H1 (cell line): ENCODE measurements at regions not wholly inside any gene's neighbourhood (a gene's known extent, or its start where the extent isn't known, plus 50 kb on each side); places are given as distances from the start of the nearest gene placed in this dataset.

ENCODE experiments used
- CTCF ChIA-PET: fragments of 300-600 bp; sonication (Branson Sonifier 250); formaldehyde crosslinking; loops from one replicate; lab custom pipeline; 2021; ENCODE audit not compliant: partially characterized antibody; lab: Charles Lee
- POLR2A ChIA-PET: fragments of 300-600 bp; sonication (Branson Sonifier 250); formaldehyde crosslinking; loops from one replicate; lab custom pipeline; 2021; ENCODE audit warnings: inconsistent platforms; ENCODE audit not compliant: partially characterized antibody; lab: Charles Lee
- DNase-seq, 2 experiments: peaks; one replicate each; pipeline versions ENCODE4 v3.0.0 to v3.0.0-alpha.2; 2010 to 2022; ENCODE audit warnings: low spot score in 2 of 2, low read depth in 1 of 2, mixed read lengths in 1 of 2
- FAIRE-seq: peaks from 2 replicates; lab custom pipeline; 2011; peaks lifted over from hg19 to GRCh38; lab: Jason Lieb, UNC
- H2AFZ ChIP-seq: 2 replicates; pipeline ENCODE4 v1.8.1; 2012; ENCODE audit warnings: low read length, inconsistent platforms
- H2AK5ac ChIP-seq: 2 replicates; pipeline ENCODE4 v1.6.1; 2013; ENCODE audit warnings: low read depth, low read length
- H2BK120ac ChIP-seq: replicated peaks from 2 replicates; pipeline ENCODE3; 2013; ENCODE audit warnings: low read depth, low read length, inconsistent platforms
- H2BK12ac ChIP-seq: 2 replicates; pipeline ENCODE4 v1.6.1; 2013; ENCODE audit warnings: low read depth, low read length
- H2BK15ac ChIP-seq: 2 replicates; pipeline ENCODE4 v1.6.1; 2013; ENCODE audit warnings: low read length
- H2BK20ac ChIP-seq: 2 replicates; pipeline ENCODE4 v1.6.1; 2013; ENCODE audit warnings: low read length
- H2BK5ac ChIP-seq: 2 replicates; pipeline ENCODE4 v1.6.1; 2013; ENCODE audit warnings: low read depth, low read length
- H3K14ac ChIP-seq: 2 replicates; pipeline ENCODE4 v1.6.1; 2013; ENCODE audit warnings: inconsistent platforms; ENCODE audit not compliant: insufficient read length
- H3K18ac ChIP-seq: 2 replicates; pipeline ENCODE4 v1.6.1; 2013; ENCODE audit warnings: low read length; ENCODE audit errors: extremely low read depth
- H3K23ac ChIP-seq: 2 replicates; pipeline ENCODE4 v1.6.1; 2013; ENCODE audit warnings: inconsistent platforms; ENCODE audit not compliant: insufficient read length
- H3K23me2 ChIP-seq: 2 replicates; pipeline ENCODE4 v1.6.1; 2013; ENCODE audit warnings: low read depth, low read length
- H3K27ac ChIP-seq: 2 replicates; pipeline ENCODE4 v1.6.1; 2011; ENCODE audit warnings: low read depth, low read length, inconsistent platforms
- H3K27me3 ChIP-seq, 4 experiments: replicated peaks in 1 of 4; 1 replicate in 1 of 4; 2 replicates in 3 of 4; pipeline versions ENCODE4 v1.6.1 to v1.8.1; 2011 to 2013; ENCODE audit warnings: low read length in 3 of 4, mild to moderate bottlenecking in 3 of 4, inconsistent platforms in 2 of 4, mixed read lengths in 2 of 4, moderate library complexity in 1 of 4; ENCODE audit not compliant: control insufficient read depth in 3 of 4, insufficient read depth in 3 of 4; ENCODE audit errors: extremely low read depth in 1 of 4
- H3K36me3 ChIP-seq, 4 experiments: 2 replicates each; pipeline versions ENCODE4 v1.6.1 to v1.8.1; 2011 to 2013; ENCODE audit warnings: mild to moderate bottlenecking in 4 of 4, low read length in 3 of 4, moderate library complexity in 2 of 4, control low read depth in 1 of 4, inconsistent platforms in 1 of 4; ENCODE audit not compliant: insufficient read depth in 4 of 4, control insufficient read depth in 2 of 4
- H3K4ac ChIP-seq: replicated peaks from 2 replicates; pipeline ENCODE3; 2013; ENCODE audit warnings: low read length, low read depth, mixed read lengths, inconsistent platforms; ENCODE audit not compliant: insufficient read length
- H3K4me1 ChIP-seq, 4 experiments: replicated peaks in 1 of 4; 1 replicate in 1 of 4; 2 replicates in 3 of 4; pipeline versions ENCODE4 v1.6.1 to v1.8.1; 2011 to 2013; ENCODE audit warnings: low read length in 3 of 4, inconsistent platforms in 2 of 4, mixed read lengths in 1 of 4; ENCODE audit not compliant: insufficient read depth in 4 of 4, control insufficient read depth in 3 of 4
- H3K4me2 ChIP-seq, 2 experiments: 2 replicates each; pipeline versions ENCODE4 v1.6.1 to v1.8.1; 2011 to 2013; ENCODE audit warnings: low read depth in 2 of 2, low read length in 2 of 2, control low read depth in 1 of 2, inconsistent platforms in 1 of 2, mild to moderate bottlenecking in 1 of 2; ENCODE audit not compliant: insufficient read depth in 1 of 2
- H3K4me3 ChIP-seq, 4 experiments: fragments of 200-600, 300-600 bp in 1 of 4; sonication (generic), shearing (Covaris generic), sonication (Bioruptor Twin) in 1 of 4; 2 replicates each; pipeline versions ENCODE4 v1.5.1 to v1.8.1; 2011 to 2016; ENCODE audit warnings: low read length in 4 of 4, low read depth in 3 of 4, control low read depth in 2 of 4, inconsistent platforms in 2 of 4, mild to moderate bottlenecking in 2 of 4, mixed read lengths in 1 of 4, moderate library complexity in 1 of 4; ENCODE audit not compliant: insufficient read depth in 2 of 4; ENCODE audit errors: extremely low read depth in 1 of 4
- H3K56ac ChIP-seq: replicated peaks from 2 replicates; pipeline ENCODE3; 2013; ENCODE audit warnings: low read depth, mild to moderate bottlenecking, mixed read lengths, low read length, inconsistent platforms; ENCODE audit not compliant: insufficient read length
- H3K79me1 ChIP-seq: 2 replicates; pipeline ENCODE4 v1.6.1; 2013; ENCODE audit warnings: low read depth, low read length, control low read depth
- H3K79me2 ChIP-seq, 2 experiments: 2 replicates each; pipeline versions ENCODE4 v1.6.1 to v1.8.1; 2012 to 2013; ENCODE audit warnings: low read length in 2 of 2, mild to moderate bottlenecking in 2 of 2, inconsistent platforms in 1 of 2; ENCODE audit not compliant: insufficient read depth in 2 of 2, control insufficient read depth in 1 of 2
- H3K9ac ChIP-seq, 4 experiments: replicated peaks in 1 of 4; 1 replicate in 1 of 4; 2 replicates in 3 of 4; pipeline versions ENCODE4 v1.6.1 to v1.8.1; 2011 to 2013; ENCODE audit warnings: low read depth in 3 of 4, low read length in 3 of 4, control low read depth in 2 of 4, mild to moderate bottlenecking in 2 of 4, moderate library complexity in 2 of 4, inconsistent platforms in 1 of 4; ENCODE audit errors: extremely low read depth in 1 of 4
- H3K9me3 ChIP-seq, 2 experiments: 2 replicates each; pipeline versions ENCODE4 v1.6.1 to v1.8.1; 2012 to 2013; ENCODE audit warnings: mild to moderate bottlenecking in 2 of 2, moderate library complexity in 2 of 2, control low read depth in 1 of 2, inconsistent platforms in 1 of 2, low read depth in 1 of 2, low read length in 1 of 2, mixed read lengths in 1 of 2; ENCODE audit not compliant: insufficient read depth in 2 of 2
- H4K20me1 ChIP-seq, 2 experiments: replicated peaks in 1 of 2; 2 replicates each; pipeline versions ENCODE3 to v1.8.1; 2011 to 2013; ENCODE audit warnings: inconsistent platforms in 2 of 2, low read length in 2 of 2, mild to moderate bottlenecking in 1 of 2; ENCODE audit not compliant: insufficient read depth in 2 of 2, control insufficient read depth in 1 of 2
- H4K5ac ChIP-seq: 2 replicates; pipeline ENCODE4 v1.6.1; 2013; ENCODE audit warnings: low read length, low read depth, mixed read lengths, inconsistent platforms; ENCODE audit not compliant: insufficient read length
- H4K8ac ChIP-seq: 2 replicates; pipeline ENCODE4 v1.8.0; 2013; ENCODE audit warnings: mild to moderate bottlenecking, moderate library complexity, low read length, inconsistent platforms; ENCODE audit not compliant: insufficient read depth; ENCODE audit errors: extremely low read depth
- H4K91ac ChIP-seq: replicated peaks from 2 replicates; pipeline ENCODE3; 2013; ENCODE audit warnings: low read length, mixed read lengths, inconsistent platforms; ENCODE audit not compliant: insufficient read length
- ASH2L ChIP-seq: fragments of 200-600, 300-600 bp; sonication (generic); IDR thresholded peaks from one replicate; pipeline ENCODE4 v1.7.1; 2017; ENCODE audit warnings: low read length
- ATF2 ChIP-seq: IDR thresholded peaks from 2 replicates; pipeline ENCODE4 v1.6.1; 2012; ENCODE audit warnings: low read length, inconsistent platforms
- BCL11A ChIP-seq, 2 experiments: IDR thresholded peaks; one replicate each; pipeline ENCODE4 v1.6.1; 2011; ENCODE audit warnings: low read depth in 2 of 2, low read length in 2 of 2, mild to moderate bottlenecking in 2 of 2
- CEBPB ChIP-seq: IDR thresholded peaks from 2 replicates; pipeline ENCODE4 v1.6.1; 2012; ENCODE audit warnings: low read depth, low read length
- E2F6 ChIP-seq: IDR thresholded peaks from 2 replicates; pipeline ENCODE4 v1.6.1; 2012; ENCODE audit warnings: inconsistent platforms
- FOSL1 ChIP-seq: IDR thresholded peaks from 2 replicates; pipeline ENCODE4 v1.6.1; 2011; ENCODE audit warnings: mild to moderate bottlenecking, low read depth, low read length, moderate library complexity; ENCODE audit not compliant: insufficient read depth
- GTF2F1 ChIP-seq: IDR thresholded peaks from 2 replicates; pipeline ENCODE4 v1.6.1; 2012; ENCODE audit warnings: low read depth, low read length, improper control_type of control experiment, borderline replicate concordance
- JUN ChIP-seq: IDR thresholded peaks from 2 replicates; pipeline ENCODE4 v1.6.1; 2011; ENCODE audit warnings: low read depth, mild to moderate bottlenecking, improper control_type of control experiment, low read length
- MAX ChIP-seq: IDR thresholded peaks from 2 replicates; pipeline ENCODE4 v1.6.1; 2012; ENCODE audit warnings: inconsistent platforms
- SAP30 ChIP-seq: fragments of 300-600 bp; sonication (generic); IDR thresholded peaks from 2 replicates; pipeline ENCODE4 v1.7.1; 2012; ENCODE audit warnings: low read length, moderate library complexity, mild to moderate bottlenecking, inconsistent platforms; ENCODE audit not compliant: insufficient read depth, insufficient replicate concordance
- TAF1 ChIP-seq: IDR thresholded peaks from 2 replicates; pipeline ENCODE4 v1.6.1; 2011; ENCODE audit warnings: mild to moderate bottlenecking, low read depth, low read length
- TCF12 ChIP-seq: IDR thresholded peaks from 2 replicates; pipeline ENCODE4 v1.6.1; 2011; ENCODE audit warnings: low read depth, mild to moderate bottlenecking, low read length
- WGBS, 2 experiments: shearing (Covaris generic) in 1 of 2; methylation state at CpG; one replicate each; pipeline versions ENCODE4 v1.1.6 to v1.1.7; 2013 to 2015; ENCODE audit warnings: low lambda C conversion rate in 2 of 2, mixed read lengths in 2 of 2, inconsistent platforms in 1 of 2, low coverage in 1 of 2, missing lambda C conversion rate in 1 of 2; ENCODE audit not compliant: insufficient replicate concordance in 2 of 2, insufficient coverage in 1 of 2, insufficient read length in 1 of 2; ENCODE audit errors: extremely low coverage in 1 of 2, missing lambda C conversion rate in 1 of 2; 5-methylcytosine and 5-hydroxymethylcytosine counted together

GRCh38 chr17:52420555-52421078 lies 262.1 kb upstream of the CA10 start:
- no peak for DNase-seq
- no peak for FAIRE-seq
- no peak overlapping the region for H3K4me3 ChIP-seq
- H3K4ac ChIP-seq = no peak overlapping the region
- no peak overlapping the region for H4K91ac ChIP-seq
- H2BK5ac ChIP-seq = no peak overlapping the region
- no peak overlapping the region for H3K14ac ChIP-seq
- H2BK15ac ChIP-seq = no peak overlapping the region
- no peak overlapping the region for H3K56ac ChIP-seq
- ChIA-PET POLR2A (no interaction called here), CTCF (interaction anchor here (1.3 kb wide), 1 partner anchor 36 kb away, joined by 5 read pairs; no protein-coding TSS in a partner anchor)
- no peaks in the 10 kb centered on the region for H3K9me3 ChIP-seq
- no peaks in the 10 kb centered on the region for H3K79me1 ChIP-seq
- 93% methylated on average over 2 of the region's 2 CpGs; no CpG with 5 or more reads in 1 of the 2 experiments for WGBS, 2 experiments
- H3K27me3 ChIP-seq = no peaks in the 10 kb centered on the region
- no peak overlapping the region for H3K4me2 ChIP-seq
- H3K36me3 ChIP-seq = no peaks in the 10 kb centered on the region
- no peak overlapping the region for H2BK20ac ChIP-seq
- H2AK5ac ChIP-seq = no peak overlapping the region
- H4K8ac ChIP-seq = no peak overlapping the region
- H2BK120ac ChIP-seq = no peak overlapping the region
- H3K4me1 ChIP-seq = no peaks in the 10 kb centered on the region
- no peaks in the 10 kb centered on the region for H3K79me2 ChIP-seq
- H3K9ac ChIP-seq = no peak overlapping the region
- H3K27ac ChIP-seq = no peak overlapping the region
- no peak overlapping the region for H2BK12ac ChIP-seq
- no peak overlapping the region for H3K18ac ChIP-seq
- no peaks in the 10 kb centered on the region for H3K23me2 ChIP-seq
- no peak overlapping the region for H4K5ac ChIP-seq
- H4K20me1 ChIP-seq = no peaks in the 10 kb centered on the region
- H2AFZ ChIP-seq = no peak overlapping the region
- no peak overlapping the region for H3K23ac ChIP-seq
- TF ChIP-seq ATF2 (no peak), GTF2F1 (no peak), BCL11A (IDR thresholded peaks at IDR 0.05; ENCODE audit: low read depth in 2 of 2, low read length in 2 of 2) (no peak), SAP30 (no peak), TAF1 (no peak), FOSL1 (no peak), JUN (no peak), MAX (no peak), CEBPB (no peak), TCF12 (no peak), ASH2L (no peak), E2F6 (no peak)
